GM19467 (cell line): ENCODE measurements at regions not wholly inside any gene's neighbourhood (a gene's known extent, or its start where the extent isn't known, plus 50 kb on each side); places are given as distances from the start of the nearest gene placed in this dataset.
A peak's percentile ranks its signal among the peaks of the same experiment; 100 is the strongest.
"Not testable (repeated sequence)": the region's sequence is repeated elsewhere in the genome, so short reads cannot be mapped to it uniquely, and the experiment has no call there.

Experiments used
- ATAC-seq: cut with Tn5 transposase; IDR thresholded peaks from one replicate; pipeline ENCODE4 v1.9.1; 2021; ENCODE audit warnings: mild to moderate bottlenecking, moderate library complexity; ENCODE audit not compliant: unreplicated experiment

DNA sequence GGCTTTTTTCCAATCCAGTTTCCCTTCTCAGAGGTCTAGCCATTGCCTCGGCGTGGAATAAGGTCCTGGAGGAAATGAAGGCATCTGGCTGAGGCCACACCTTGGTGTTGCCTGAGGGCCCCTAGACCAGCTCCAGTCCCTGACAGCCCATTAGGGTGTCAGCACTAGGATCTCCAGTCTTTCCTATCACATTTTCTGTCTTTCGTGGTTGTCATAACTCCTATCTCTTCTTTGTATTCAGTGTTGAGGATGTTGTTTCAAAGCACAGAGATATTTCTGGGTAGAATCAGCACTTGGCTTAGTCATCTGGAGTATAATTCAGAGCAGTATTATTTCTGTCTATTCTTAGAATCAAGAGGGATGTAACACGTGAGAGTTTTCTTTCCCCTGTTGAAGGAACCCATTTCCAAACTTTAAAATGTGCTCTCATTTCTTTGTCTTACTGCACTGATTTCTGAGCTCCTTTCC is 844.3 kb downstream of the KCNT2 start:
- no peak for ATAC-seq

DNA sequence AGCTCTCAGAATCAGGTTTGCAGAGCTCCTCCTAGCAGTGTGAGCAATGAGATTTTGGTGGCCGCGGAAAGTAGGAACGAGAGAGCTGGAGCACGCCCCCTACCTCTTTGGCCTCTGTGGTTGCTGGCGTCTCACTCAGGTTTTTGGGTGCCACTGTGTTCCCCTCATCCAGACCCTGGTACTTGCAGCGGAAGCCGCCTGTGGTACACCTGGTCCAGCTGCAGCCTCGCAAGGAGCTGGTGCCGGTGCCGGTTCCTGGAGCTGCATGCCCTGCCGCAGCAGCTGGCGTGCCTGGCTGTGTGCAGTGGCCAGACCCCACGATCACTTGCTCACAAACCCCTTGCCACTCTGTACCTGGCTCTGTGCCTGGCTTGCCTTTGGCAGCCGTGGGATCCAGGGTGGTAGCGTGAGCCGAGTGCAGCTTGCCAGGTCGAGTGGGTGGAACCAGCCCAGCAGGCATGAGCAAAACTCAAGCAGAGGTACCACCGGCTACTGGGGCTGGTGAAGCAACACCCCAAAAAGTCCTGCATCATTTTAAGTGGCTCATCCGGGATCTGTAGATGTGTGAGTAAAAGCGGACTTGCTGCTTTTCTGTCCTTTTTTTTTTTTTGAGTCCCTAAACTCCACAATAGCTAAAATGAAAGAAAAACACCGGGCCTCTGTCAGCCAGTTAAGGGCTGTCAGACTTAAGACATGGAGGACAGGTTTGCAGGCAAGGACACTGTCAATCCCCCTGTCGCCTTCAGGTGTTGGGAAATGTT is 844.9 kb downstream of the KCNT2 start:
- ATAC-seq: no peak

DNA sequence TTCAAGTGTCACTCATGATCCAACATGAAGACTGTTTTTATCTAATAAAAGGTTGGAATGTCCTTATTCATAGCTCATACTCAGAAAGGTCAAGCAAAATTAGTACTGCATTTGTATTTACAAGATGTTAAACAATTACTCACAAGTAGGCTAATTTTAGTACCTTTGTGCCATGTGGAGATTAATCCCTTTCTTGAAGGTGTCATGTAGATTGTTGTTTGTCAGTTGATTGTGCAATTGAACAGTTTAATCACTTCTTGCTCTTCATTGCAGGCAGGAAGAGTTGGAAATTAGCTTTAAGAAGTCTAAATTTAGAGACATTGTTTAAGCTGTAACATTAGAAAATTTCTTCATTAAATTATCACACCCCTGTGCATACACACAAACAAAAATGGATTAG is 847.1 kb downstream of the KCNT2 start:
- no peak for ATAC-seq

DNA sequence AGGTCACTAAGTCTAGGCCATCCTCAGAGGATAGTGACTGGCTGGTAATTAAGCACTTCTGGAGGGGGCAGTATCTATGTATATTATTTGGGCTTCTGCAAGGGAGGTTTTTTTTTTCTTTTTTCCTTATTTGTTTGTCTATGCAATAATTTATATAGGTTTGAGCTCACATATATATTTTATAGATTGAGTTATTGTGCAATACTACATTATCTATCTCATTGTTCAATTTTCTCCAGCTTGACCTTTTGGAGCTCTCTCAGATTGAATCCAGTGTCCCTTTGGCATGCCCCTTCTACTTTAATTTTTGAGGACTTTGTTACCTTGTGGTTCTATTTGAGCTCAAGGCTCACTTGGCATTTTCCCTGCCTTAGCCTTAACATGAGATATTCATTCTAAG is 852.1 kb downstream of the KCNT2 start:
- no peak for ATAC-seq

DNA sequence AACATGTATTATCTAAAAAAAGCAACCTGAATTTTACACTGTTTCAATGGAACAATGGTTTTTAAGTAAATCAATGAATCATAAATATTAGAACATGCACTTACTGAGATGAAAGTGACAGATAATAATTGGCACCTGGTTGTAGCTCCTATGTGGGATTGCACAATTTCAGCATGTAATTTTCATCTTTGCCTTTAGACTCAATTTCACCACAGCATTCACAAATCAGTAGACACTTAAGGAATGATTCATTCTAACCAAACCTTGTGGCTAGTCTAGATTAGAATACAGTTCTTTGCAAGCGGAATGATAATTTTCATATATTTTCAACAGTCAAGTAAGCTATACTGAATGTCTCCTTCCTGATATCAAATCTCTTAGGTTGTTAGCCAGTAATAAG is 853.4 kb downstream of the KCNT2 start:
- ATAC-seq: no peak

DNA sequence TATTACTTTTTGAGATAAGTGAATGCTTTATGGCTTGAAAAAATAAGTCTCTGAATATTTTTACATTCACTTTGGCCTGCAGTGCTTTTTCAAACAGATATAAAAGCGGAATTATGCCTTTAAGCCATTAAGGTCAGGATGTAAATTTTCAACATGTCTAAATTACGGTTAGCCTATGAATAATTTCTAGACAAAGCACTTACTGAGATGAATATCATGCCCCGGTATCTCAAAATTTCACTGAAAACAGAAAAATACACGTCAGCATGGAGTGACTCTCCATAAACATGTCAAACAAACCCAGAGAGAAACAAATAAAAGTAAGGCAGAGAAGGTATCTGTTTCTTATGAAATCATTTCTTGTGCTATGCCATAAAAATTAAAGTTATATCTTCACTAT is 853.9 kb downstream of the KCNT2 start:
- ATAC-seq: no peak

DNA sequence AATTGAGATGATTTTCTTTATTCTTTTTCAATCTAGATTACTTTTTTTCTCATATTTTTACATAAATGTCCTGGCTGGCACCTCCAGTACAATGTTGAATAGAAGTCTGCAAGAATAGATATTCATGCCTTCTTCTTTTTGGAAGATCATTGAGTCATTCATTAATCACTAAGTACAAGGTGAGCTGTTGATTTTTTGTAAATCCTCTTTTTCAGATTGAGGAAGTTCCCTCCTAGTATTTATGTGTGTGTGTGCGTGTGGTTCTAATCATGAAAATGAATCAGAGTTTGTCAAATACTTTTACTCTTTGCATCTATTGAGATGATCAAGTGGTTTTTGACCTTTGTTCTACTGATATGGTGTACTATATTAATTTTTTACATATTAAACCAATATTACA is 859.3 kb downstream of the KCNT2 start:
- ATAC-seq: no peak

DNA sequence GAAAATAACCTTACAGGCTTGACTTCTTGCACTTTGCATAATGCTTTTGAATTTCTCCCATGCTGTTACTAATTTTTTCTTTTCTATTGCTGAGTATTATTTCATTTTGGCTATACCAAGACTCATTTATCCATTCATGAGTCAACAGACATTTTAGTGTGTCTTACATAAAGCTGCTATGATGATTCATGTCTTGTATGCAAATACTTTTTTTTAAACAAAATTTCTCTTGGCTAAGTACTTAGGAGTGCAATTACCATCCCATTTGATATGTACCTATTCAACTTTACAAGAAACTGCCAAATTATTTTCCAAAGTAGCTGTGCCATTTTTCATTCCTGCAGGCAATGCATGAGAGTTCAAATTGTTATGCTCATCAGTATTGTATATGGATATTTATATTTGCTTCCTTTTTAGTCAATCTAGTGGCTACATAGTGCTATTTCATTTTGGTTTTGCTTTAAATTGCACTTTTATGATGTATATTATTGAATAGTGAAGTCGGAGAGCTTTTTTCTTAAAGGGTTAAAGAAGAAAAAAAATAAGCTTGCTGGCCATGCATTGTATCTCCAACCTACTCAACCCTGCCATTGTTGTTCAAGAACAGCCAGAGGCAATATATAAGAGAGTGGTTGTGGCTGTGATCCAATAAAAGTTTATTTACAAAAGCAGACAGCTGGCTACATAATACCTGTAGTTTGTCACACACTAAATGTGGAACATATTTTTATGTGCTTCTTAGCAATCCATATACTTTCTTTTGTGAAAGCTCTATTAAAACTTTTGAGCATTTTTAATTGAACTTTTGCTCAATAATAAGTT is 862.8 kb downstream of the KCNT2 start:
- no peak for ATAC-seq

DNA sequence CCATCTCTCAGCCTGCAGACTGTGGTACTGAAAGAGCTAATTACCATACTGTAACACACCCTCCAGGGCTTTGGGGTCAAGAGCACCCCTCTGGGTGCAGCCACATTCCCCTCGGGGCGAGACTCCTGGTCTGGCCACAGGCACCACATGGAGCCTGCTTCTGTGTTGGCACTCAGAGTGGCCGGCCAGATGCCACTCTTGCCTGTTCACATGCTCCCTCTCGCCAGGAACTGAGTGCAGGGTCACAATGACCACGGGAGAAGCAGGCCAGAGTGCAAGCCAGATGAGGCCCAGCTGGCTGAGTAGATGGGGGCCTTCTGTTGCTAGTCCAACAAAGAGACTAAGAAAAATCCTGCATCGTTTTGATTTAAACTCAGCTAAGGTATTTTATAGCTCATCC is 864.0 kb downstream of the KCNT2 start:
- no peak for ATAC-seq

DNA sequence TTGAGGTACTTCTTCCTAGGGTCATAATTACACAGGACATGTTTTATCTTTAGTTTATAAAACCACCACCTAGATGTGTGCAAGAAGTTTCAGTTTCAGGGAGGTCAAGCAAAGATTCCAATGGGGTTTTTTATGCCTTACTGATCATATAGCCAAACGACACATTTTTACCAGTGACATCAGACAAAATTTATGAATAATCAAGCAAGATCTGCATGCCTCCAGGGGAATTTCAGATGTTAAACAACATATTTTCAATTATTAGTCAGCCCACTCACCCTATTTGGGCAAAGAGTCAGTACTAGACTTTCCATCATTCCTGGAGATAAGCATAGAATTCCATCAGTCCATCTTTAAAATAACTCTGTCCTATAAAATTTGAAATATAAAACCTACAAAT is 867.4 kb downstream of the KCNT2 start:
- no peak for ATAC-seq

DNA sequence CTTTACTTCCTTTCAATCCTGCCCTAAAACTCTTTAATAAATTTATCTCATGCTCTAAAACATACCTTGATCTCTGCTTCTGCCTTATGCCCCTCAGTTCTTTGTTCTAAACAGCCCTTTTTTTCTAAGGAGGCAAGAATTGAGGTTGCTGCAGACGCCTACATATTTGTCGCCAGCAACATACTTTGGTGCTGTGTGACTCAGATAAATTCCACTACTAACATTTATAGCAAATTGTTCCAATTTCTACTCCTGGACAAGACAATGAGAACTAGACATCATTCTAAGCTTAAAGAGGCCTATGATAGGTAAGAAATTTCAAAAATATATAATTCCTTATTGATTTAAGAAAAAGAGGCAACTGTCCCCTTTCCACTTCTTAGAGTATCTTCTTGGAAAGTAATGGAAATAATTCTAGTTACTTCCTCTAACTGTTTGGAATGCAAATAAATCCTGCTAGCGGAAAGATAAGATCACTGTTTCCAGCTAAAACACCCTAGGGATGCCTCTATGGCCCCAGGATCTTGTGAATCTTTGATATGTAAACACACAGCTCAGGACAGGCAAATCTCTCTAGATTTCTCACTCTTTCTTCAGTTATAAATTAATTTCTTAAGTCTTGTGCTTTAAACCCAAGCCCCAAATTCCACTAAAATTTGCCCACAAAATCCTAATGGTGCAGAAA is 869.1 kb downstream of the KCNT2 start:
- ATAC-seq: no peak

DNA sequence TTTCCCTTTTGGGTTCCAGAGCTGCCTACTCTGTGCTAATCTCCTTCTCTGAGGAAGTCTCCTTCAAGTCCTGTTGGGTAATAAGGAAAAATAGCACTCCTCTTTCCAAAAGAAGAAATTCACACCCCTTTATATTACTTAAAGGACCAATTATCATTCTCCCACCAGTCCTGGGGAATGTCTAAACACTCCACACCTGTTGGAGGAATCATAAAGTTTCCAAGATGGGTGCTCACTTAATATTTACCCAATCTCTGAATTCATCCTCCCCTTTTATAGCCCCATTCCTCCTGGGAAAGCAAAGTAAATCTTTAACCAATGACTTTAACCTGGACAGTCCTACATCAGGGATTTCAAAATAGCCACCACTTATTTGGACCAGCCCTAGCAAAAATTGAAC is 873.1 kb downstream of the KCNT2 start:
- ATAC-seq: no peak

DNA sequence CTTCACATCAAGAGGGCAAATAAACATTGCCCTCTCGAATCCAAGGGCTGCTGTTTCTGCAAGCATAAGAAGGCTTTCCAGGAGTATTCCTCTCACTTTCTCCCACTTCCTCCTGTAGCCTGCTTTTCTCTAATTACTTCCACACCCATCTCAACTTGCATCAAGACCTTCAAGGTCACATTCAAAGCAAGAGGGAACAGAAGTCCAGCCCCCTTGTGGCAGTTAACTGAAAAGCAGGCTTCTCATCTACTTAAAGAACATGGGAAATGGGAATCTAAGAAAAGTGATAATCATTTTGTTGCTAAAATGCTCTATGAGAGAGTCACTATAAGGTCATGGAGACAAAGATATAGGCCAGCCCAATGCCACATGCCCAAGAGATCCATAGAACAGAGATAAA is 874.4 kb downstream of the KCNT2 start:
- no peak for ATAC-seq

DNA sequence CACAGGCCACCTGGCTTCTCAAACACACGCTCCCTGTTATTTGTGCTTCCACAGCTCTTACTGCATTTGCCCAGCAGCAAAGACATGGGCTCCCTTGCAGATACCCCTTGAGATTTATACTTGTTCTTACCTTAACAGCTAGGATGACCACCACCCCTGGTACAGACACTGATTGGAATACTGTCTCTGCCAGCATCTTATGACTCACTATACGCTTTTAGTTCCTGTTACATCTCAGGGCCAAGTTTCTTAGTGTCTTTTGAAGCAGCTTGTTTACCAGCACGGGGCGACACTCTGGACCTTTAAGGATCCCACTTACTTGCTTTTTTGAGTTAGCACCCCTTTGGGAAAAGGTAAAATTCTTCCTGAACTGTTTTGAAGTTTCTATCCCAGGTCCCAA is 874.8 kb downstream of the KCNT2 start:
- no peak for ATAC-seq

DNA sequence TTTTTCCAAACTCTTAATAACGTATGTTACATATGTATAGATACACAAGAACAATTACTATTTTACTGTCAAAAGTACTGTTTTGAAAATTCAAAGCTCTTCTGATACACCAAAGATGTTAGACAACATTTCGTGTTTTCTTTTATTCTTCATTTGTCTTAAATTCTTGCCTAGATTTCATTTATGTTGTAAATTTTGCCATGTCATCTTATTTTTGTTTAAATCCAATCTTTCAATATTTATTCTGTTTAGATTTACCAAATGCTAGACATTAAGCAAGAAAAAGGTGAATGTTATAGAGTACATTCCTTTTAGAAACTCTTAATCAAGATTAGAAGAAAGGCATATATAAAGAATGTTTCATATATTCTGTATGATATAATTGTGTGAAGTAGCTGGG is 876.9 kb downstream of the KCNT2 start:
- ATAC-seq: no peak

DNA sequence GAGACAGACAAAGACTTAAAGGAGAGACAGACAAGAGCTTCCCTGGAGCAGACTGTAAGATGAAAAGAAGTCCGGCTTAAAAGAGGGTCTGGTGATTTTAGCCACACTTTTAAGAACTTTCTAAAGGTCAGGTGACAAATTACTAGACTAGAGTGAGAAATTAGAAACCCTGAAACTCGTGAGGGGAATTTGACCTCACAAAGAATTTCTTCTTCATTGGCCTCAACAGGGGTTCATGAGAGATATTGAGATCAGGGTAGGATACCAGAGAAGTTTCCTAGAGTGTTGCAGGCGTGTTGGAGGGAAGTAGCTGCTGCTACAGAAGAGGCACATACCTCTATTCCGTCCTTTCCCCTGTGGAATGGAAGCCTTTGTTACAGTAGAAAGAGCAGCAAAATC is 884.4 kb downstream of the KCNT2 start:
- no peak for ATAC-seq

DNA sequence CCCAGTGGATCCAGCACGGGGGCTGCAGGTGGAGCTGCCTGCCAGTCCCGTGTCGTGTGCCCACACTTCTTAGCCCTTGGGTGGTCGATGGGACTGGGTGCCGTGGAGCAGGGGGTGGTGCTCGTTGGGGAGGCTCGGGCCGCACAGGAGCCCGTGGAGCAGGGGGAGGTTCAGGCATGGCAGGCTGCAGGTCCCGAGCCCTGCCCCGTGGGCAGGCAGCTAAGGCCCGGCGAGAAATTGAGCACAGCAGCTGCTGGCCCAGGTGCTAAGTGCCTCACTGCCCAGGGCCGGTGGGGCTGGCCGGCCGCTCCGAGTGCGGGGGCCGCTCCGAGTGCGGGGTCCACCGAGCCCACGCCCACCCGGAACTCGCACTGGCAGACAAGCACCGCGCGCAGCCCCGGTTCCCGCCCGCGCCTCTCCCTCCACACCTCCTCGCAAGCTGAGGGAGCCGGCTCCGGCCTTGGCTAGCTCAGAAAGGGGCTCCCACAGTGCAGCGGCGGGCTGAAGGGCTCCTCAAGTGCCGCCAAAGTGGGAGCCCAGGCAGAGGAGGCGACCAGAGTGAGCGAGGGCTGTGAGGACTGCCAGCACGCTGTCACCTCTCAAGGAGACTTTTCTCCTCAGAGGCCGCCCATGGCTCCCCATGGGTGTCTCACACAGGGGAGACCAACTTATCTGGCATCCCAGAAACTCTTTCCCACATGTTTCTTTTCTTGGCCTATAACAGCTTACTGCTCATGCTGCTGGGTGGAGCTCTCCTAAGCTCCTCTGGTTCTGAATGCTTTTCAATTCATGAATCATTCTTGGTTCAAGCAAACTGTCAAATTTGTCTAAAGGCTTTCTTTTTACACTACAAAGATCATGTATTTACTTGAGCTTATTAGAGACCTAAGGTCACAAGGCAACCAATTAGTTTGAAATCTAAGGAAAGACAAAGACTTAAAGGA is 885.1 kb downstream of the KCNT2 start:
- not testable (repeated sequence) for ATAC-seq

DNA sequence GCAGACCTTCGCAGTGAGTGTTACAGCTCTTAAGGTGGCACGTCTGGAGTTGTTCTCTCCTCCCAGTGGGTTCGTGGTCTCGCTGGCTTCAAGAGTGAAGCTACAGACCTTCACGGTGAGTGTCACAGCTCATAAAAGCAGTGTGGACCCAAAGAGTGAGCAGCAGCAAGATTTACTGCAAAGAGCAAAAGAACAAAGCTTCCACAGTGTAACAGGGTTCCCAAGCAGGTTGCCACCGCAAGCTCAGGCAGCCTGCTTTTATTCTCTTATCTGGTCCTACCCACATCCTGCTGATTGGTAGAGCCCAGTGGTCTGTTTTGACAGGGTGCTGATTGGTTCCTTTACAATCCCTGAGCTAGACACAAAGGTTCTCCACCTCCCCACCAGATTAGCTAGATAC is 886.1 kb downstream of the KCNT2 start:
- not testable (repeated sequence) for ATAC-seq

DNA sequence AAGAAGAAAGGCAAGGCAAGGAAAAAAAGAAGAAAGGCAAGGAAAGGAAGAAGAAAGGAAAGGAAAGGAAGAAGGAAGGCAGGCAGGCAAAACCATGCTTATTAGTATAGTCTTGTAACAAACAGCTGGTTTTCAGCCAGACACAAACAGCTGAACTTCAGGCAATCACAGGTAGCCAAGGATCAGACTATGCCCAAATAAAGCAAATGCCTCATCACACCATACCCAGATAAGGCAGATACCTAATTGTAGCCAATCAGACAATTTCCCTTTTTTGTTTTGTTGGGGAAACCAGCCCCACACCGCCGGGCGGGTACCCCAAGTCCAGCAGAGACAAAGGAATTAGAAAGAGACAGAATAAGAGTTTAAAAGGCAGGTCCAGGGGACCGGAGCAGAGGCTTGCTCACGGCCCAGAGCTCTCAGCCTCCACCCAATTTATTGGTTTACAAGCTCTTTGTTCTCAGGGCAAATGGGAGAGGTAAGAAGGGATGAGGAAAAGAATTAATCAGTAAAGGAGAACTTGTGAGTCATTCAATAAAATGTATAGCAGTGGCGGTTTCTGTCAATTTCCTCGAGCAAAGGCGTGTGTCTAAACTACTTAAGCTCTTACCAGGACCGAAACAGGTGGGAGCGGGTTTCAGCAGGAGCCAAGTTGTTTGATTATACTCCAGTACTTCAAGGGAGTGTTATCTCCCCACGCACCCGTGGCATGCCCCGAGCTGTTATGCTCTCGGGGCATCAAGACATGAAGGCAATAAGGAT is 886.8 kb downstream of the KCNT2 start:
- ATAC-seq: no peak

DNA sequence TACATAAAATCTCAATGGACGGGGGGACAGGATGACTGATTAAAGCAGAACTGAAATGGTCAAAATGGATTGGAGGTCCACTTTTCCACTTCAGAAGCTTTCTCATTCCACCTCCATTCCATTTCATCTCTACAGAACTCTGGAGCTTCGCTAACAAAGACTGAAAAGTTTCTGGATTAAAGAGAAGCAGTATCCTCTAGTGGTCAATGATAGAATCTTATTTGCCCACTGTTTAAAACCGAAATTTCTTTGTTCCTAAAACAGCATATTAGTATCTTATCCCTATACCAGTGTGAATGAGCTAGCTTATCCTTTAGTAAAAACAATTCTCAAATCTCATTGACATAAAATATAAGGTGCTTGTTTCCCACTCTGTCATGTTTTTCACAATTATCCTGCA is 890.6 kb downstream of the KCNT2 start:
- peak; percentile 59 for ATAC-seq
